ENCODE measurements at regions not wholly inside any gene's neighbourhood (a gene's known extent, or its start where the extent isn't known, plus 50 kb on each side); places are given as distances from the start of the nearest gene placed in this dataset.

- Histone ChIP-seq H2AFZ (ENCODE audit: low read depth, low read length) (no peak overlapping the region), H3K4me3 (ENCODE audit: low read depth in 1 of 2, low read length in 2 of 2) (no peak overlapping the region), H3K9me3 (ENCODE audit: insufficient read depth, low read length, severe bottlenecking) (no peaks in the 10 kb centered on the region), H3K4me2 (ENCODE audit: insufficient read depth, low read length) (no peak overlapping the region), H3K79me2 (ENCODE audit: insufficient read depth, low read length) (no peaks in the 10 kb centered on the region), H3K4me1 (ENCODE audit: insufficient read depth, low read length) (no peaks in the 10 kb centered on the region), H3K9ac (ENCODE audit: low read depth, low read length) (no peak overlapping the region), H3K36me3 (ENCODE audit: insufficient read depth, low read length) (no peaks in the 10 kb centered on the region), H4K20me1 (ENCODE audit: insufficient read depth, low read length) (no peaks in the 10 kb centered on the region), H3K27ac (ENCODE audit: low read length) (no peak overlapping the region), H3K27me3 (ENCODE audit: insufficient read depth, low read length, poor library complexity) (no peaks in the 10 kb centered on the region)
- DNase-seq (no peak), ATAC-seq (ENCODE audit: insufficient read depth, low read depth) (no peak)
- no peak for TF ChIP-seq CTCF (IDR thresholded peaks at IDR 0.05; ENCODE audit: borderline replicate concordance, extremely low read depth, low read length, poor library complexity, severe bottlenecking)
- no peak for TF ChIP-seq EZH2 (IDR thresholded peaks at IDR 0.05; ENCODE audit: borderline replicate concordance, low read depth, low read length, severe bottlenecking)
Measured at GRCh38 chr7:1288996-1289551, 56.4 kb downstream of the UNCX start.

GRCh38 chr7:1289666-1290025 is 57.0 kb downstream of the UNCX start:
- no peak overlapping the region for H3K9ac ChIP-seq (ENCODE audit: low read depth, low read length)
- H2AFZ ChIP-seq (ENCODE audit: low read depth, low read length): no peak overlapping the region
- no peaks in the 10 kb centered on the region for H3K36me3 ChIP-seq (ENCODE audit: insufficient read depth, low read length)
- no peaks in the 10 kb centered on the region for H3K79me2 ChIP-seq (ENCODE audit: insufficient read depth, low read length)
- no peak for DNase-seq
- H4K20me1 ChIP-seq (ENCODE audit: insufficient read depth, low read length): no peaks in the 10 kb centered on the region
- H3K4me1 ChIP-seq (ENCODE audit: insufficient read depth, low read length): no peaks in the 10 kb centered on the region
- ATAC-seq (ENCODE audit: insufficient read depth, low read depth): no peak
- TF ChIP-seq EZH2 (IDR thresholded peaks at IDR 0.05; ENCODE audit: borderline replicate concordance, low read depth, low read length, severe bottlenecking): no peak
- TF ChIP-seq CTCF (IDR thresholded peaks at IDR 0.05; ENCODE audit: borderline replicate concordance, extremely low read depth, low read length, poor library complexity, severe bottlenecking): no peak
- H3K27me3 ChIP-seq (ENCODE audit: insufficient read depth, low read length, poor library complexity): no peaks in the 10 kb centered on the region
- H3K4me2 ChIP-seq (ENCODE audit: insufficient read depth, low read length): no peak overlapping the region
- no peak overlapping the region for H3K27ac ChIP-seq (ENCODE audit: low read length)
- no peak overlapping the region for H3K4me3 ChIP-seq (ENCODE audit: low read depth in 1 of 2, low read length in 2 of 2)
- no peaks in the 10 kb centered on the region for H3K9me3 ChIP-seq (ENCODE audit: insufficient read depth, low read length, severe bottlenecking)

GRCh38 chr7:1290026-1290678 is 57.5 kb downstream of the UNCX start:
- ATAC-seq (ENCODE audit: insufficient read depth, low read depth) (peak; percentile 42; the same call in 2 of the 3 replicates), DNase-seq (peak; percentile 30)
- H3K4me3 ChIP-seq (ENCODE audit: low read depth in 1 of 2, low read length in 2 of 2): no peak overlapping the region
- H3K27me3 ChIP-seq (ENCODE audit: insufficient read depth, low read length, poor library complexity): no peaks in the 10 kb centered on the region
- H3K36me3 ChIP-seq (ENCODE audit: insufficient read depth, low read length): no peaks in the 10 kb centered on the region
- no peak overlapping the region for H3K4me2 ChIP-seq (ENCODE audit: insufficient read depth, low read length)
- H3K79me2 ChIP-seq (ENCODE audit: insufficient read depth, low read length): no peaks in the 10 kb centered on the region
- TF ChIP-seq EZH2 (IDR thresholded peaks at IDR 0.05; ENCODE audit: borderline replicate concordance, low read depth, low read length, severe bottlenecking) (no peak), CTCF (IDR thresholded peaks at IDR 0.05; ENCODE audit: borderline replicate concordance, extremely low read depth, low read length, poor library complexity, severe bottlenecking) (peak; percentile 7)
- H3K9me3 ChIP-seq (ENCODE audit: insufficient read depth, low read length, severe bottlenecking): no peaks in the 10 kb centered on the region
- no peaks in the 10 kb centered on the region for H4K20me1 ChIP-seq (ENCODE audit: insufficient read depth, low read length)
- H3K4me1 ChIP-seq (ENCODE audit: insufficient read depth, low read length): no peaks in the 10 kb centered on the region
- no peak overlapping the region for H3K27ac ChIP-seq (ENCODE audit: low read length)
- H2AFZ ChIP-seq (ENCODE audit: low read depth, low read length): no peak overlapping the region
- no peak overlapping the region for H3K9ac ChIP-seq (ENCODE audit: low read depth, low read length)

Data from DND-41 (cell line).